AG09319 (cell line): ENCODE measurements at regions not wholly inside any gene's neighbourhood (a gene's known extent, or its start where the extent isn't known, plus 50 kb on each side); places are given as distances from the start of the nearest gene placed in this dataset.

Source experiments
- DNase-seq: peaks from one replicate; pipeline ENCODE4 v3.0.0-alpha.2; 2010; ENCODE audit warnings: low read depth; ENCODE audit errors: extremely low read depth
- CTCF ChIP-seq: IDR thresholded peaks from 2 replicates; pipeline ENCODE4 v1.5.1; 2011; ENCODE audit warnings: low read depth, mild to moderate bottlenecking, inconsistent platforms, low read length, moderate library complexity

GRCh38 chr10:113267619-113268562 lies 285.0 kb upstream of the HABP2 start:
- DNase-seq: peak; percentile 81
- no peak for TF ChIP-seq CTCF

GRCh38 chr10:113269333-113269732 lies 283.5 kb upstream of the HABP2 start:
- DNase-seq: no peak
- TF ChIP-seq CTCF: no peak

GRCh38 chr10:113272511-113272910 lies 280.3 kb upstream of the HABP2 start:
- no peak for TF ChIP-seq CTCF
- DNase-seq: no peak

GRCh38 chr10:113273181-113274163 lies 279.4 kb upstream of the HABP2 start:
- no peak for DNase-seq
- no peak; the same call in 1 of the 2 replicates for TF ChIP-seq CTCF

GRCh38 chr10:113274176-113274829 lies 278.6 kb upstream of the HABP2 start:
- peak; percentile 44 for DNase-seq
- peak; percentile 3; the same call in 1 of the 2 replicates for TF ChIP-seq CTCF

- no peak for TF ChIP-seq CTCF
- DNase-seq: no peak
Observed at GRCh38 chr10:113278221-113278620, 274.6 kb upstream of the HABP2 start.
